PC-9 (cell line): ENCODE measurements at regions not wholly inside any gene's neighbourhood (a gene's known extent, or its start where the extent isn't known, plus 50 kb on each side); places are given as distances from the start of the nearest gene placed in this dataset.

Experiments
- EZH2 ChIP-seq: fragments of 200-600 bp; sonication (generic); IDR thresholded peaks from 2 replicates; pipeline ENCODE4 v1.8.0; 2017; ENCODE audit warnings: antibody characterized with exemption, low read depth
- TF ChIP-seq, protein P1 (sequence below): fragments of 200-600 bp; sonication (generic); conservative IDR thresholded peaks from 2 replicates; pipeline ENCODE4 v1.6.1; 2017; ENCODE audit warnings: mixed run types, antibody characterized with exemption, mild to moderate bottlenecking, moderate library complexity

DNA sequence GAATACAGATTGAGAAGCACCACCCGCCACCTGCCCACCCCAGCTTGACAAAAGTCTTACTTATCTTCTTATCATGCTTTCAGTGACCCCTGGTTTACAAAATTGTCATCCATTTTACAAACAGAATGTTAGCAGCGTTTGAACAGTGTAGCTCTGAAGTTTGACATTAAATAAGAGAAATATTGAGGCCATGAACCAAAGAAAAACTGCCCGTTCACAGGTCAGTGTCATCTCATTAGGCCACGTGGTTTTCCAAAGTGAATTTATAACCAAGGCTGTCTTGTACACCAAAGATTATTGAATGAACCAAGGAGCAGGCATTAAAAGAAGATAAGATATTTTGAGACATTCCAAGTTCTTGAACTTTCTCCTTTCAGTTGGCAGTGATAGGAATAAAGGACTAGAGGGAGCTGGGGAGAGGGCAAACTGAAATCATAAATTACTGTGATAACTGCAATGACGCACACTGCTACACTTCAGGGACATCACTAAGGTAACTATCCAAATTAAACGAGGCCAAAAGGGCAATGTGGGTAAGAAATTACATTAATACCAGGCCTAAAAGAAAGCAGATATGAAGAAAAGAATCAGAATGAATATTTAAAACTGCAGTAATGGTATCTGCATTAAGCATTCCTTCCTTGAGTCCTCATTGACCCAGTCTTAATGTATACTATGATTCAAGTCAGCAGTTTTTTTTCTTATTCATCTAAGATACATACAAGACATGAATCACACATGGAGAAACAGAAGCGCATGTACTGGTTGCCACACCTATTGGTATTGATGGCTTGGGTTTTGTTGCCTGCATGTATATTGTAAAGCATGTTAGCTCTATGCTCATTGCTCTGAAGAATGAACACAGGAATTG is 159.8 kb upstream of the ARG1 start:
- TF ChIP-seq, protein P1, sequence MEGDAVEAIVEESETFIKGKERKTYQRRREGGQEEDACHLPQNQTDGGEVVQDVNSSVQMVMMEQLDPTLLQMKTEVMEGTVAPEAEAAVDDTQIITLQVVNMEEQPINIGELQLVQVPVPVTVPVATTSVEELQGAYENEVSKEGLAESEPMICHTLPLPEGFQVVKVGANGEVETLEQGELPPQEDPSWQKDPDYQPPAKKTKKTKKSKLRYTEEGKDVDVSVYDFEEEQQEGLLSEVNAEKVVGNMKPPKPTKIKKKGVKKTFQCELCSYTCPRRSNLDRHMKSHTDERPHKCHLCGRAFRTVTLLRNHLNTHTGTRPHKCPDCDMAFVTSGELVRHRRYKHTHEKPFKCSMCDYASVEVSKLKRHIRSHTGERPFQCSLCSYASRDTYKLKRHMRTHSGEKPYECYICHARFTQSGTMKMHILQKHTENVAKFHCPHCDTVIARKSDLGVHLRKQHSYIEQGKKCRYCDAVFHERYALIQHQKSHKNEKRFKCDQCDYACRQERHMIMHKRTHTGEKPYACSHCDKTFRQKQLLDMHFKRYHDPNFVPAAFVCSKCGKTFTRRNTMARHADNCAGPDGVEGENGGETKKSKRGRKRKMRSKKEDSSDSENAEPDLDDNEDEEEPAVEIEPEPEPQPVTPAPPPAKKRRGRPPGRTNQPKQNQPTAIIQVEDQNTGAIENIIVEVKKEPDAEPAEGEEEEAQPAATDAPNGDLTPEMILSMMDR = no peak
- no peak for TF ChIP-seq EZH2
